DND-41 (cell line): ENCODE measurements at regions not wholly inside any gene's neighbourhood (a gene's known extent, or its start where the extent isn't known, plus 50 kb on each side); places are given as distances from the start of the nearest gene placed in this dataset.

Experiments
- ATAC-seq: fragments of 200-7000 bp; cut with Tn5 transposase; 3 replicates; pipeline ENCODE4 v1.9.1; 2021; ENCODE audit warnings: low read depth; ENCODE audit not compliant: insufficient read depth
- DNase-seq: peaks from one replicate; pipeline ENCODE4 v3.0.0-alpha.2; 2020
- H2AFZ ChIP-seq: 2 replicates; pipeline ENCODE4 v1.6.0; 2012; ENCODE audit warnings: low read depth, low read length
- H3K27ac ChIP-seq: 2 replicates; pipeline ENCODE4 v1.5.1; 2012; ENCODE audit warnings: low read length, inconsistent platforms
- H3K27me3 ChIP-seq: fragments of 200-600 bp; sonication (generic); 2 replicates; pipeline ENCODE4 v1.6.0; 2012; ENCODE audit warnings: low read length, mild to moderate bottlenecking, inconsistent platforms; ENCODE audit not compliant: insufficient read depth, poor library complexity
- H3K36me3 ChIP-seq: 2 replicates; pipeline ENCODE4 v1.5.1; 2012; ENCODE audit warnings: low read length, inconsistent platforms; ENCODE audit not compliant: insufficient read depth
- H3K4me1 ChIP-seq: 2 replicates; pipeline ENCODE4 v1.5.1; 2012; ENCODE audit warnings: mild to moderate bottlenecking, low read length; ENCODE audit not compliant: insufficient read depth
- H3K4me2 ChIP-seq: 2 replicates; pipeline ENCODE4 v1.6.0; 2012; ENCODE audit warnings: mild to moderate bottlenecking, moderate library complexity, low read length, inconsistent platforms; ENCODE audit not compliant: insufficient read depth
- H3K4me3 ChIP-seq, 2 experiments: fragments of 200-600 bp in 1 of 2; shearing (Covaris generic) in 1 of 2; 2 replicates each; pipeline ENCODE4 v1.5.1; 2012 to 2016; ENCODE audit warnings: inconsistent platforms in 2 of 2, low read length in 2 of 2, mild to moderate bottlenecking in 2 of 2, low read depth in 1 of 2, moderate library complexity in 1 of 2
- H3K79me2 ChIP-seq: 2 replicates; pipeline ENCODE4 v1.6.0; 2012; ENCODE audit warnings: low read length, inconsistent platforms; ENCODE audit not compliant: insufficient read depth
- H3K9ac ChIP-seq: 2 replicates; pipeline ENCODE4 v1.6.0; 2012; ENCODE audit warnings: low read depth, mild to moderate bottlenecking, inconsistent platforms, low read length, moderate library complexity
- H3K9me3 ChIP-seq: 2 replicates; pipeline ENCODE4 v1.5.1; 2012; ENCODE audit warnings: low read length, moderate library complexity, mild to moderate bottlenecking, inconsistent platforms; ENCODE audit not compliant: insufficient read depth, severe bottlenecking
- H4K20me1 ChIP-seq: 2 replicates; pipeline ENCODE4 v1.6.0; 2012; ENCODE audit warnings: low read length; ENCODE audit not compliant: insufficient read depth
- EZH2 ChIP-seq: IDR thresholded peaks from 3 replicates; pipeline ENCODE4 v1.6.1; 2012; ENCODE audit warnings: borderline replicate concordance, low read depth, mild to moderate bottlenecking, moderate library complexity, low read length, inconsistent platforms; ENCODE audit not compliant: severe bottlenecking
- TF ChIP-seq, protein P1 (sequence below): IDR thresholded peaks from 2 replicates; pipeline ENCODE4 v1.5.1; 2012; ENCODE audit warnings: borderline replicate concordance, low read length, moderate library complexity, mild to moderate bottlenecking; ENCODE audit not compliant: poor library complexity, severe bottlenecking; ENCODE audit errors: extremely low read depth

DNA sequence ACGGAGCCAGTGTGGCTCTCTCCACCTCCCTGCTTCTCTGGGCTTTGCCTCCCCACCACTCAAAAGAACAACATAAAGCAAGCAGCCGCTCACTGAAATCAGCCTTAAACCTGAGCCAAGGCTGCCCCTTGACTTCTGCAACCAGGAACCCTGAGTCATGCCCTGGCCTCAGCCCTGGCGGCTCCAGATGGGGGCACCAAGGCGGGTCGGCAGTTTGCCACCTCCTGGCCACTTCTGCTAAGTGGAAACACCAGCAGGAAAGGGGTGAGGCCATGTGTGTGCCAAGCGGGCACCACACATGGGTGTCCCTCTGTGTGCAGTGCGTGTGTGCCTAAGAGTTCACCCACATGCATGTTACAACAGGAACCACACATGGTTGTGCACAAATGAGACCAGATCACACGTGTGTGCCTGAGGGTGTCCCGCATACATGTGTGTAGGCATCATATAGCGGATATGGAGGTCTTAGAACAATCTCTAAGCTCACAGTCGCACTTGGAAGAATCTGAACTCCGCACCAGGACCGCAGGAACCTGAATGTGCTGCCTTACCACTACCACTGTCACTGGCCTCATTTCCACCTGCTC is 221.2 kb downstream of the MN1 start:
- Histone ChIP-seq H2AFZ (no peak overlapping the region), H3K79me2 (no peaks in the 10 kb centered on the region), H3K4me1 (no peaks in the 10 kb centered on the region), H3K4me2 (no peak overlapping the region), H3K4me3 (no peak overlapping the region), H3K27me3 (peaks cover 38% of the 10 kb centered on the region), H3K36me3 (no peaks in the 10 kb centered on the region), H3K9me3 (no peaks in the 10 kb centered on the region), H3K9ac (no peak overlapping the region), H3K27ac (no peak overlapping the region), H4K20me1 (peaks cover 10% of the 10 kb centered on the region)
- TF ChIP-seq, protein P1, sequence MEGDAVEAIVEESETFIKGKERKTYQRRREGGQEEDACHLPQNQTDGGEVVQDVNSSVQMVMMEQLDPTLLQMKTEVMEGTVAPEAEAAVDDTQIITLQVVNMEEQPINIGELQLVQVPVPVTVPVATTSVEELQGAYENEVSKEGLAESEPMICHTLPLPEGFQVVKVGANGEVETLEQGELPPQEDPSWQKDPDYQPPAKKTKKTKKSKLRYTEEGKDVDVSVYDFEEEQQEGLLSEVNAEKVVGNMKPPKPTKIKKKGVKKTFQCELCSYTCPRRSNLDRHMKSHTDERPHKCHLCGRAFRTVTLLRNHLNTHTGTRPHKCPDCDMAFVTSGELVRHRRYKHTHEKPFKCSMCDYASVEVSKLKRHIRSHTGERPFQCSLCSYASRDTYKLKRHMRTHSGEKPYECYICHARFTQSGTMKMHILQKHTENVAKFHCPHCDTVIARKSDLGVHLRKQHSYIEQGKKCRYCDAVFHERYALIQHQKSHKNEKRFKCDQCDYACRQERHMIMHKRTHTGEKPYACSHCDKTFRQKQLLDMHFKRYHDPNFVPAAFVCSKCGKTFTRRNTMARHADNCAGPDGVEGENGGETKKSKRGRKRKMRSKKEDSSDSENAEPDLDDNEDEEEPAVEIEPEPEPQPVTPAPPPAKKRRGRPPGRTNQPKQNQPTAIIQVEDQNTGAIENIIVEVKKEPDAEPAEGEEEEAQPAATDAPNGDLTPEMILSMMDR = no peak
- TF ChIP-seq EZH2 = no peak
- DNase-seq (no peak), ATAC-seq (no peak)

DNA sequence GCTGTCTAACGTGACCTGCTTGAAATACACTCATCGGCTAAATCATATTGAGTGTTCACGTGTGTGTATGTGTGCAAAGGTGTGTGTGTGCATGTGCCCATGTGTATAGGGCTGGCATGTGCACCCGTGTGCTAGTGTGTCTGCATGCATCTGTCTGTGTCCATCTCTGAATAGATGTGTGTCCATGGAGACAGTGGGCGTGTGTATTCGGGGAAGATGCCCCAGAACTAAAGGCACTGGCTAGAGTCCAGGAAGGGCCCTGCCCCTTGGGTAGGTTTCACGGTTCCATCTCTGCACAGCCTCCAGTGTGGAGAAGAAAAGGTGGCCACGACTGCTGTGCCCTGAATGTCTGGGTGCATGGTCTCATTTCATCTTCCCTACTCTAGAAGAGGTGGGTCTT is 220.3 kb downstream of the MN1 start:
- no peak overlapping the region for H3K27ac ChIP-seq
- TF ChIP-seq, protein P1 = no peak
- TF ChIP-seq EZH2 = no peak
- no peak overlapping the region for H2AFZ ChIP-seq
- H3K4me3 ChIP-seq = no peak overlapping the region
- no peaks in the 10 kb centered on the region for H3K9me3 ChIP-seq
- DNase-seq = no peak
- H3K79me2 ChIP-seq = no peaks in the 10 kb centered on the region
- H3K4me1 ChIP-seq = no peaks in the 10 kb centered on the region
- peaks cover 10% of the 10 kb centered on the region for H4K20me1 ChIP-seq
- no peak overlapping the region for H3K4me2 ChIP-seq
- no peak for ATAC-seq
- H3K36me3 ChIP-seq = no peaks in the 10 kb centered on the region
- no peak overlapping the region for H3K9ac ChIP-seq
- H3K27me3 ChIP-seq = peaks cover 38% of the 10 kb centered on the region

DNA sequence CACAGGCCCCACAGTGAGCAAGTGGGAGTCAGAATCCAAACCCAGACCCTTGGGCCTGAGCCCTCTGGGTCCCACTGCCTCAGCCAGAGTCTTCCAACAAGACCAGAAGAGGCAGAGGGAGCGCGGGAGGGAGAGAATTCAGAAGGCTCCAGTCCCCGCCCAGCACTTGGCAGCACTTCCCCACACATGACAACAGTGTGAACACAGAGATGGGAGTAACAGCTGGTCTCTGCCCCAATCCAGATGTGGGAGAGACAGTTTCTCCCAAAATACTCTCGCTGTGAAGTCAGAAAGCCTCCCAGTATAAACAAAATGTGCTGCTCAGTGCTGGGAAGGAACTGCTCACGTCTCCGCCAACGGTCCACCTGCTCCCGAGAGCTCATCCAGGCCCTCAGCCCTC is 219.9 kb downstream of the MN1 start:
- ATAC-seq (no peak), DNase-seq (no peak)
- Histone ChIP-seq H3K4me2 (no peak overlapping the region), H3K4me1 (no peaks in the 10 kb centered on the region), H3K27me3 (peaks cover 38% of the 10 kb centered on the region), H2AFZ (no peak overlapping the region), H3K9ac (no peak overlapping the region), H3K36me3 (no peaks in the 10 kb centered on the region), H3K9me3 (no peaks in the 10 kb centered on the region), H4K20me1 (peaks cover 10% of the 10 kb centered on the region), H3K4me3 (no peak overlapping the region), H3K79me2 (no peaks in the 10 kb centered on the region), H3K27ac (no peak overlapping the region)
- TF ChIP-seq EZH2 = no peak
- TF ChIP-seq, protein P1 = no peak
